ENCODE measurements at regions not wholly inside any gene's neighbourhood (a gene's known extent, or its start where the extent isn't known, plus 50 kb on each side); places are given as distances from the start of the nearest gene placed in this dataset.

- no peaks in the 10 kb centered on the region for H3K79me1 ChIP-seq (ENCODE audit: insufficient read depth, low read depth, low read length, poor library complexity, severe bottlenecking)
- no peak overlapping the region for H3K9ac ChIP-seq (ENCODE audit: extremely low read depth, insufficient read length, low read length)
- no peak for DNase-seq
- H2AK5ac ChIP-seq (ENCODE audit: insufficient read length, low read length), result no peak overlapping the region
- H3K56ac ChIP-seq (ENCODE audit: insufficient read length, low read depth, low read length), result no peak overlapping the region
- no peaks in the 10 kb centered on the region for H3K4me1 ChIP-seq (ENCODE audit: insufficient read depth, low read length)
- TF ChIP-seq CTCF (conservative IDR thresholded peaks at IDR 0.05), result peak; percentile 41; the same call in 2 of the 3 replicates
- H2BK120ac ChIP-seq (ENCODE audit: low read depth, low read length, poor library complexity, severe bottlenecking), result no peak overlapping the region
- Mint-ChIP-seq H3K36me3 (ENCODE audit: insufficient read depth in 1 of 3, low read depth in 3 of 3) (no peaks in the 10 kb centered on the region; a peak in 2 of 7 replicates), H3K27ac (peak overlapping the region in 1 of 3 experiments; percentile 93; a peak in 1 of 7 replicates), H3K9me3 (no peaks in the 10 kb centered on the region), H3K4me1 (peaks cover 22 to 27% of the 10 kb centered on the region in 2 experiments), H3K27me3 (ENCODE audit: low read depth) (peaks cover 8% of the 10 kb centered on the region), H3K4me3 (no peak overlapping the region)
- H2BK20ac ChIP-seq (ENCODE audit: low read depth, low read length, poor library complexity, severe bottlenecking), result no peak overlapping the region
- no peak overlapping the region for H2BK5ac ChIP-seq (ENCODE audit: insufficient read length, low read length)
- H4K8ac ChIP-seq (replicated peaks; ENCODE audit: insufficient read length, low read depth, low read length), result no peak overlapping the region
- H3K14ac ChIP-seq (ENCODE audit: insufficient read depth, low read length), result no peak overlapping the region
- H3K27me3 ChIP-seq (ENCODE audit: insufficient read depth, low read length), result no peaks in the 10 kb centered on the region
- no peaks in the 10 kb centered on the region for H4K20me1 ChIP-seq (ENCODE audit: control insufficient read depth, insufficient read depth, insufficient read length)
- H3K23me2 ChIP-seq (ENCODE audit: insufficient read length, low read depth, low read length, poor library complexity, severe bottlenecking), result peaks cover 23% of the 10 kb centered on the region
- no peak overlapping the region for H3K4me2 ChIP-seq (ENCODE audit: insufficient read depth, insufficient read length, low read length)
- H3K23ac ChIP-seq (ENCODE audit: insufficient read length, low read depth, low read length), result no peak overlapping the region
- WGBS (ENCODE audit: extremely low coverage, insufficient read length, low lambda C conversion rate), result no CpG with 5 or more reads among the region's 14 CpGs
- H3K27ac ChIP-seq (ENCODE audit: insufficient read length, low read depth, low read length), result no peak overlapping the region
- no peak overlapping the region for H2BK15ac ChIP-seq (ENCODE audit: low read depth, low read length)
- no peaks in the 10 kb centered on the region for H3K9me3 ChIP-seq (ENCODE audit: control insufficient read depth, low read depth, low read length)
- H3K4ac ChIP-seq (ENCODE audit: low read depth, low read length), result no peak overlapping the region
- H2BK12ac ChIP-seq (ENCODE audit: insufficient read length, low read depth, low read length), result no peak overlapping the region
- no peak overlapping the region for H4K91ac ChIP-seq (ENCODE audit: insufficient read length, low read depth, low read length)
- H3K79me2 ChIP-seq (ENCODE audit: insufficient read depth, low read length), result no peaks in the 10 kb centered on the region
- no peak overlapping the region for H4K5ac ChIP-seq (ENCODE audit: insufficient read length, low read depth, low read length)
- H3K18ac ChIP-seq (ENCODE audit: insufficient read length, low read depth, low read length), result no peak overlapping the region
- no peak overlapping the region for H2AFZ ChIP-seq (ENCODE audit: low read length)
- no peak overlapping the region for H3T11ph ChIP-seq (ENCODE audit: low read length)
Measured at GRCh38 chr16:85550422-85550864, 62.7 kb upstream of the GSE1 start.

All from H9 (cell line).